ENCODE measurements at regions not wholly inside any gene's neighbourhood (a gene's known extent, or its start where the extent isn't known, plus 50 kb on each side); places are given as distances from the start of the nearest gene placed in this dataset.

DNA sequence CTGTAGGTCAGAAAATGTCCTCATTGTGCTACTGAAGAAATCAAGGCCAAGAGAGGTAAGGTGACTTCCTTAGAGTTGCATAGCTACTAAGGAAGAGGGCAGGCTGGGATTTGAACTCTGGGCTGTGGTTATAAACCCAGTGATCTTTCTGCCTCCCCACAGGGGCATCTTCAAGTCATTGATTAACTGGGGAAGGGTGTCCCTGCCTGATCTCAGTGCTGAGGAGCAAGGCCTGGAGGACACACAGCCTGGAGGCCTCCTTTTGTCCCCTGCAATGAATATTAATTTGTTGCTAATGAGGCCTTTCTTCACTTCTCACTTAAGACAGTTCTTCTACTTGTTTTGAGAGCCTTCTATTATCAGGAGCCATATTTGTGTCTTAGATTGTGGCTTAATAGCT is 83.8 kb downstream of the KATNIP start:
- TF ChIP-seq GATA3 (IDR thresholded peaks at IDR 0.05; ENCODE audit: low read depth, low read length) (no peak), GATA2 (IDR thresholded peaks at IDR 0.05; ENCODE audit: low read depth, low read length) (no peak)

DNA sequence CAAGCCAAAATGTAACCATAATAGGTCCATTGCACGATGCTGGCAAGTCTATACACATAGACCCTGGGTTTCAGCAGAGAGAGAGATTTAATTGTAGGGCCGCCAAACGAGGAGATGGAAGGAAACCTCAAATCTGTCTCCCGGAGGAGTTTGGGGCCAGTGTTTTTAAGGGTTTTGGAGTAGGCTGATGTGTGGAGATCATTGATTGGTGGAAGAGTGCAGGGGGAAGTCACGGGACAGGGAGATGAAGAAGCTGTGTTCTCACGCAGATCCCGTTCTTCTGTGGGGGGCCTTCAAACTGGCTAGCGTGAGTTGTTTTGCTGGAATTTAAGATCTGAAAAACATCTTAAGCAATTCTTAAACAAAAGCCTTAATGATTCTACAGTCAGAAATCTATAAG is 84.8 kb downstream of the KATNIP start:
- no peak for TF ChIP-seq GATA3 (IDR thresholded peaks at IDR 0.05; ENCODE audit: low read depth, low read length)

DNA sequence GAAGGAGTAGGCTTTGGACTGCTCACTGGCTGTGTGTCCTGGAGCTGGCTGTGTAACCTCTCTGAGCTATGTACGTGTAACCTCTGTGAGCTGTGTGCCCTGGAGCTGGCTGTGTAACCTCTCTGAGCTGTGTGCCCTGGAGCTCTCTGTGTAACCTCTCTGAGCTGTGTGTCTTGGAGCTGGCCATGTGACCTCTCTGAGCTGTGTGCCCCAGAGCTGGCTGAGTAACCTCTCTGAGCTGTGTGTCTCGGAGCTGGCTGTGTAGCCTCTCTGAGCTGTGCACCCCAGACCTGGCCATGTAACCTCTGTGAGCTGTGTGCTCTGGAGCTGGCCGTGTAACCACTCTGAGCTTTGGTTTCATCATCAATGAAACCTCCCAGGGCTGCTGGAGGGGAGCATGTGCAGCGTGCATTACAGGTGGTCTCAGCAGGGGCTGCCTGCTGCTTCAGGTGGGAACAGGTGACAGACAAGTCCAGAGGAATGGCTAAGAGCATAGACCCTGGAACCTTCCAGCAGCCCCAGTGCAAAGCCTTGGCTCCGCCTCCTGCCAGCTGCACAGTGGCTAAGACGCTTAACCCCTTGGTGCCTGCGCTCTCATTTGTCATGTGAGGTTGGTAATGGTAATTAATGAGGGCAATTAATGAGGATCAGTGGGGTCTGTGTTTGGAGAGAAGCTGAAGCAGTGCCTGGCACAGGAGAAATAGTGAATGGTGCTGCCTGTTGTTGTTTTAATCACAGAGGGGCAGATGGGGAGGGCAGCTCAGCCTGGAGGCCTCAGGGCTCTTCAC is 86.7 kb downstream of the KATNIP start:
- no peak for TF ChIP-seq GATA3 (IDR thresholded peaks at IDR 0.05; ENCODE audit: low read depth, low read length)
- no peak for TF ChIP-seq GATA2 (IDR thresholded peaks at IDR 0.05; ENCODE audit: low read depth, low read length)

DNA sequence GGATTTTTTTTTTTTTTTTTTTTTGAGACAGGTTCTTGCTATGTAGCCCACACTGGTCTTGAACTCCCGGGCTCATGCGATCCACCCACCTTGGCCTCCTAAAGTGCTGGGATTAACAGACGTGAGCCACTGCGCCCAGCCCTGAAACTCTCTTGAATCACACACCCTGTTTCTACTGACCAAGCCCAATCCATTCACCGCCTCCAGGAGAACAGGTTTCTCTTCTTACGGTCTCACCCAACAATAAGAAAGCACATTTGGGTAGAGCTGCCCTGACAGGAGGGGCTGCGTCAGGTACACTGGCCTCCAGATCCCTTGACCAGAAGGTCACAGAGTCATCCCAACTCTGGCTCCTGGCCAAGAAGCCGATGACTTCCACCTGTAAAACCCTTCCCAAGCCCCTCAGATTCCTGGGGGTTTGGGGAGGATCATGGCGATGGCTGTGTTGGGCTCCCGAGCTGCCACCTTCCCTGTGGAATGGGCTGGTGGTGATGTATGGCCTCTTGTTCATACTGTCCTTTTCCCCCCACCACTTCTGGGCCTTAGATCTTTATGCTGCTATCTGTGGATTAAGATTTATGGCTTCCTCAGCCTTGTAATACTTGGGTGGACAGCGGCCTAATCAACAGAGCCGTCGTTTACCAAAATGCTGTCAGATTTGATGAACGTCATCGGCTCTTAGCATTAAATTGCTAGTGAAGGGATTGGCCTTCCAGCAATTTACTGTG is 89.1 kb downstream of the KATNIP start:
- no peak for TF ChIP-seq GATA2 (IDR thresholded peaks at IDR 0.05; ENCODE audit: low read depth, low read length)
- TF ChIP-seq GATA3 (IDR thresholded peaks at IDR 0.05; ENCODE audit: low read depth, low read length), result no peak

DNA sequence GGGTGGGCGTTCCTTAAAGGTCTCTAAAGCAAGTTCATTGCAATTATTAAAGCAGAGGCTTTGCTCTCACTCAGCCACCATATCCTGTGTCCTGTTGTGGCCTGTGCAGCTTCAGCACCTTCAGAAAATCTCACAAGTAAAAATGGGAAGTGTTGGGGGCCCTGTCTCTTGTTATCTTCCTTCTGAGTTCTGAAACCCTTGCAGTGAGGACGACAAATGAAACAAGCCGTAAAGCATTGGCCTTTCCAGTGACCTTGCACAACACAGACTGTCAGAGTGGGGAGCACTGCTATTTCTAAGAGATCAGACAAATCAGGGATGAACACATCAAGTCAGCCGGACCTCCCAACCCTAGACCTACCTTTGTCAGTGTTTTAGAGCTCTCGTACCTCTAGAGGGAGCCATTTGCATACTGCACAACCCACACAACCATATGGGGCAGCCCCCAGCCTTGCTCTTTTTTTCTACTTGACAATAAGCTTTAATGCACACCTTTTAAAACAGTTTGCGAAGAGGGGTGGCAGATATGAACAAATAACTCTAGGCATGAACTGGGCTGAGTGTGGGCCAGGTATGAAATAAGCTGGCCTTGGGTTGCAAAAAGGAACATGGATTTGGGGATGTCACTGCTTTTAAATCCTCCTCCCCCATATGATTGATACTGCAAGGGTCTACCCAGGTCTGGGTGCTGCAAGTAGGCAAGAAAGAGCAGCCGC is 89.8 kb downstream of the KATNIP start:
- no peak for TF ChIP-seq GATA3 (IDR thresholded peaks at IDR 0.05; ENCODE audit: low read depth, low read length)
- no peak for TF ChIP-seq GATA2 (IDR thresholded peaks at IDR 0.05; ENCODE audit: low read depth, low read length)

DNA sequence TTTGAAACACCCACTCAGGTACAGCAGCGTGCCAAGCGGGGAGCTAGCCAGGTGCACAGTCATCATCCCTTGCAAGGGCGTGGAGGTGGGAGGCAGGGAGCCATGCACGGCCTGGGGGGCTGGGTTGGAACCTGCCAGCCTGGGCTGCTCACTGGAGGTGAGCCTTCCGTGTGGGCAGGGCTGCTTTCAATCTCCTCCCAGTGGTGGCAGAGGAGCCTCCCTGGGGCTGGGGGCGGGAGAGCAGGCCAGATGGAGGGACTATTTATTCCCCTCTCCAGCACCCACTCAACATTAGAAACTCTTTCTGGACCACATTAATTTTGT is 90.3 kb downstream of the KATNIP start:
- TF ChIP-seq GATA3 (IDR thresholded peaks at IDR 0.05; ENCODE audit: low read depth, low read length) (no peak), GATA2 (IDR thresholded peaks at IDR 0.05; ENCODE audit: low read depth, low read length) (no peak)

DNA sequence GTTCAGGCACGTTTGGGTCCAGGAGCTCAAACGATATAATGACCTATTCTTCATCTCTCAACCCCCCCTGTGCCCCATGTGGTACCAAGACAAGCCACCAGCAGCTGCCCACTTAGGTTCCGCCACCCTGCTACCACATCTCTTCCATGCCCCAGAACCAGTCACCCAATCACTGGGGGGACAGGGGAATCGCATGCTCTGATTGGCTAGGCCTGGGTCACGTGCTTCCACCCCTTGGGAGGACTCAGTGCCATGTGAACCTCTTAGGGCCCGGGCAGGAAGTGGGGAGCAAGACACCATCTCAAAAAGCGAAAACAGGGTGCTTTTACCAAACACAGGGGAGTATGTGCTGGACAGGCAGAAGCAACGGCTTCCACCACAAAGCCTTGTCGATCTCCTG is 91.3 kb downstream of the KATNIP start:
- TF ChIP-seq GATA2 (IDR thresholded peaks at IDR 0.05; ENCODE audit: low read depth, low read length) (no peak), GATA3 (IDR thresholded peaks at IDR 0.05; ENCODE audit: low read depth, low read length) (no peak)

DNA sequence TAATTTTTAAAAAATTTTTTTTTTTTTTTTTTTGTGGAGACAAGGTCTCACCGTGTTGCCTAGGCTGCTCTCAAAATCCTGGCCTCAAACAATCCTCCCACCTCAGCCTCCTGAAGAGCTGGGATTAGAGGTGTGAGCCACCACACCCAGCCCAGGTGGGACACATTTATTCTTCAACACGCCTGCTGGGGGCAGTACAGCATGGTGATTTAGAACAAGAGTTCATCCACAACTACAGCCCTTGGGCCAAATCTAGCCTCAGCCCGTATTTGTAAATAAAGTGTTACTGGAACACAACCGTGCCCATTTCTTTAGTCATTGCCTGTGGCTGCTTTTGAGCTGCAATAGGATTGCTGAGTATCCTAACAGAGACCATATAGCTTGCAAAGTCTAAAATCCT is 92.8 kb downstream of the KATNIP start:
- no peak for TF ChIP-seq GATA2 (IDR thresholded peaks at IDR 0.05; ENCODE audit: low read depth, low read length)
- TF ChIP-seq GATA3 (IDR thresholded peaks at IDR 0.05; ENCODE audit: low read depth, low read length), result no peak

DNA sequence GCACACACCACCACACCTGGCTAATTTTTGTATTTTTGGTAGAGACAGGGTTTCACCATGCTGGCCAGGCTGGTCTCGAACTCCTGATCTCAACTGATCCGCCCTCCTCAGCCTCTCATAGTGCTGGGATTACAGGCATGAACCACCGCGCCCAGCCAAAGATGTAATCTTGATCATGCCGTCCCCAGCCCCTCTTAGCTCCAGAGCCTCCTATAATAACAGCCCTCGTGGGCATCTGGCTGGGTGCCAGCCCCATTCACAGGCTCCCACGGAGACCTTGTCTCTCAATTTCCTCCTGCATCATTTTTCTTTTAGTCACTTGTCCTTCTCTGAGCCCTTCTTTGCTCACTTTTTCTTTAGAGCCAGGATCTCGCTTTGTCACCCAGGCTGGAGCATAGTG is 94.2 kb downstream of the KATNIP start:
- no peak for TF ChIP-seq GATA3 (IDR thresholded peaks at IDR 0.05; ENCODE audit: low read depth, low read length)
- peak; percentile 84 for TF ChIP-seq GATA2 (IDR thresholded peaks at IDR 0.05; ENCODE audit: low read depth, low read length)

DNA sequence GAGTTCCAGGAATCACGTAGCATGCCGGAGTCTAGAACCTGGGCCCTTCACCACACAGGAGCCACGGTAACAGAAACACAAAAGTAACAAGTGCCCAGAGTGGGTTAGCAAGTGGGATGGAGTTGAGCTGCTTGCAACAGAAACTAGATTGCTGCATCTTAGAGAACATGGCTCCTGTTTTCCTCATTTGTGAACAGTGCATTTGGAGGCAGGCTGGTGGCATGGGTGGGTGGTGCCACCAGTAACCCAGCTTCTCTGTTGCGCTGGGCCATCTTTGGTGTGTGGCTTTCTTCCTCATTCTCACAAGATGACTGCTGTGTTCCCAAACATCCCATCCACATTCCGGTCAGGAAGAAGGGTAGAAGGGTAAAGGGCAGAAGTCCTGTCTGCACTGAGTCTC is 95.5 kb downstream of the KATNIP start:
- TF ChIP-seq GATA2 (IDR thresholded peaks at IDR 0.05; ENCODE audit: low read depth, low read length), result no peak
- TF ChIP-seq GATA3 (IDR thresholded peaks at IDR 0.05; ENCODE audit: low read depth, low read length), result no peak

DNA sequence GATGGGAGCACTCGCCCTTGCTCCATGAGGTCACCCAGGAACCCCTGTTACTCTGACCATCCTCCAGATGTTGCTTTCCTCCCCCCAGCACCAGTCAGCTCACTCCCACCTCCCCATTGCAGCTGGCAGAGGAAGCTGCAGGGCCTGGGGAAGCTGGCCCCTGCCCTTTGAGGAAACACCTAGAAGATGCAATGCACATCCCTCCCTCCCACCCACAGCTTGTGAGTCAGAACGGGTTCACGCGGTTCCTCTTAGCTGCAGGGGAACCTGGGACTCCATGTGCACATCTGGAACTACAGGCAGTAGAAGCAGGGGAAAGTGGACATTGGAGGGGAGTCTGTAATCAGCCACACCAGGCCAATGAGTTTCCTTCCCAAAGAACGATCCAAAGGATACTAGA is 96.9 kb downstream of the KATNIP start:
- TF ChIP-seq GATA2 (IDR thresholded peaks at IDR 0.05; ENCODE audit: low read depth, low read length), result no peak
- no peak for TF ChIP-seq GATA3 (IDR thresholded peaks at IDR 0.05; ENCODE audit: low read depth, low read length)

DNA sequence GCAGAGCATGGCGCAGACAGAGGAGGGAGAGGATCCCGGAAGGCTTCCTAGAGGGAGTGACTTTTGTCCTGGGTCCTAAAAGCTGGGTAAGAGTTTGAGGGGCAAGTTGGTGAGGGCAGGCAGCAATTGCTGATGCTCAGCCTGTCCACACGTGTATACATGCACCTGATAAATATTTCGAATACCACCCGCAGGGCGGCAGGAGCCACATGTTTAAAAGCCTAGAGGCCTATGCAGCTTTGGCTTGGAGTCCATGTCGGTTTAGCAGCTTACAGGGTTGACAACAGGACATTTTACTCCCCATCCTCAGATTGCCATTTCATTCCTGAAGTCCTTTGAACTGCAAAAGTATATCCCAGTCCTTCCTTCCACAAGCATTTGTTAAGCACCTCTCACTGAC is 99.1 kb downstream of the KATNIP start:
- no peak for TF ChIP-seq GATA2 (IDR thresholded peaks at IDR 0.05; ENCODE audit: low read depth, low read length)
- TF ChIP-seq GATA3 (IDR thresholded peaks at IDR 0.05; ENCODE audit: low read depth, low read length), result no peak

DNA sequence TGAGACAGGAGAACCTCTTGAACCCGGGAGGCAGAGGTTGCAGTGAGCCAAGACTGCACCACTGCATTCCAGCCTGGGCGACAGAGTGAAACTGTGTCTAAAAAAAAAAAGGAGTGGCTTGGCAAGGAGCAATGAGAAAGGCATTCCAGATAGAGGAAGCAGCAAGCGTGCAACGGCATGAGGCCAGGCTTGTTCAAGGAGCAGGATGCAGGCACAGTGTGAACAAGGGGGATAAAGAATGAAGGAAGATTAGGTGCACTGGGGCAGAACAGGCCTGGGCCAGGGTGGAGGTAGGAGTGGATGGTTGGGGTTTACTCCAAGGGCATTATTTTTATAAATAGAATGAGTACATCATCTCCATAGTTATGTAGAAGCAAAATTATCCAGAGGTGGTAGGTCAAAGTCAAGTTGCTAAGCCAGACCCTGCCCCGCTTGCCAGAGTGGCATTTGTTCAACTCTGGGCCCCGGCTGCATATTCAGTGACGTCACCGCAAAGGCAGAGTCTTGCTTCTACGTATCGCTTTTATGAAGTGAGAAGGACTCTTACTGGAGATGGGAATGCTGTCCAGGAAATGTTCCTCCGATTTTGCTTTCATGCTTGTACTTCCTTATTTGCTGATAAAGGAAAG is 100.2 kb downstream of the KATNIP start:
- TF ChIP-seq GATA3 (IDR thresholded peaks at IDR 0.05; ENCODE audit: low read depth, low read length) (no peak), GATA2 (IDR thresholded peaks at IDR 0.05; ENCODE audit: low read depth, low read length) (no peak)

DNA sequence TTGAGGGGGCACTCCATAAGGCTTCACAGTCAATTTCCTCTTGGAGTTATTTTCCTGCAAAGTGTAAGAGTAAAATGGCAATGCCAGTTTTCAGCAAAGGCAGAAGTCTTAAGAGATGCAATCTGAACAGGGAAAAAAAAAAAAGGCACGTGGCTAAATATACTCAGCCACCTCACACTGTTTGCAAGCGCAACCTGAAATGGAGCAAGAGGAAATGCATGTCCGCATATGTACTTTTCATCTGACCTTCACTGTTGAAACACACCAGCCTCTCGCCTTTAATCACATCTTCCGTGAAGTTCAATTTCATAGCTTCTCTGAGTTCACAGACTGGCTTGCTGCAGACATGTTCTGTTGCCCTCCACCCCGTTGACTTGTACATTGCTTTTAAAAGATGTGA is 101.4 kb downstream of the KATNIP start:
- TF ChIP-seq GATA3 (IDR thresholded peaks at IDR 0.05; ENCODE audit: low read depth, low read length) (no peak), GATA2 (IDR thresholded peaks at IDR 0.05; ENCODE audit: low read depth, low read length) (no peak)
